Breast epithelium (tissue), 3 donors: ENCODE measurements at regions not wholly inside any gene's neighbourhood (a gene's known extent, or its start where the extent isn't known, plus 50 kb on each side); places are given as distances from the start of the nearest gene placed in this dataset.

Experiments
- CTCF ChIP-seq, 3 donors: fragments of 450-650 bp; IDR thresholded peaks; one replicate each; pipeline ENCODE4 v1.5.1; 2016 to 2017; ENCODE audit warnings: antibody characterized with exemption in 3 of 3, mild to moderate bottlenecking in 3 of 3, moderate library complexity in 3 of 3
- POLR2AphosphoS5 ChIP-seq, 3 donors: sonication (generic); formaldehyde crosslinking; IDR thresholded peaks; one replicate each; pipeline ENCODE4 v1.6.1; 2017; ENCODE audit warnings: antibody characterized with exemption in 3 of 3

GRCh38 chr21:27694667-27695066 lies 727.8 kb upstream of the ADAMTS5 start:
- TF ChIP-seq POLR2AphosphoS5 (IDR thresholded peaks at IDR 0.05) (no peak), CTCF (IDR thresholded peaks at IDR 0.05) (no peak)
